GM21528 (cell line): ENCODE measurements at regions not wholly inside any gene's neighbourhood (a gene's known extent, or its start where the extent isn't known, plus 50 kb on each side); places are given as distances from the start of the nearest gene placed in this dataset.

ENCODE experiments used
- ATAC-seq: cut with Tn5 transposase; IDR thresholded peaks from one replicate; pipeline ENCODE4 v1.9.1; 2021; ENCODE audit warnings: mild to moderate bottlenecking, moderate library complexity; ENCODE audit not compliant: unreplicated experiment, low FRiP score

GRCh38 chr22:49183208-49183825, 644.4 kb downstream of the BRD1 start:
- ATAC-seq: no peak

GRCh38 chr22:49182416-49182815, 645.3 kb downstream of the BRD1 start:
- no peak for ATAC-seq

GRCh38 chr22:49181942-49182341, 645.7 kb downstream of the BRD1 start:
- no peak for ATAC-seq

GRCh38 chr22:49181431-49181830, 646.2 kb downstream of the BRD1 start:
- no peak for ATAC-seq

GRCh38 chr22:49180683-49181024, 647.0 kb downstream of the BRD1 start:
- no peak for ATAC-seq

- no peak for ATAC-seq
Observed at GRCh38 chr22:49179886-49180682, 647.6 kb downstream of the BRD1 start.

- ATAC-seq: no peak
Observed at GRCh38 chr22:49179175-49179574, 648.5 kb downstream of the BRD1 start.

- ATAC-seq: no peak
Observed at GRCh38 chr22:49178246-49179005, 649.2 kb downstream of the BRD1 start.

GRCh38 chr22:49177666-49178065, 650.0 kb downstream of the BRD1 start:
- no peak for ATAC-seq

- no peak for ATAC-seq
Observed at GRCh38 chr22:49176956-49177355, 650.7 kb downstream of the BRD1 start.

GRCh38 chr22:49170053-49170452, 657.6 kb downstream of the BRD1 start:
- ATAC-seq: no peak

GRCh38 chr22:49169074-49169744, 658.5 kb downstream of the BRD1 start:
- ATAC-seq: no peak

GRCh38 chr22:49168219-49168813, 659.4 kb downstream of the BRD1 start:
- no peak for ATAC-seq

GRCh38 chr22:49166746-49167145, 660.9 kb downstream of the BRD1 start:
- no peak for ATAC-seq

- ATAC-seq: no peak
Observed at GRCh38 chr22:49166211-49166610, 661.5 kb downstream of the BRD1 start.

- no peak for ATAC-seq
Observed at GRCh38 chr22:49164773-49165320, 662.8 kb downstream of the BRD1 start.

- ATAC-seq: no peak
Observed at GRCh38 chr22:49163960-49164690, 663.5 kb downstream of the BRD1 start.

GRCh38 chr22:49163258-49163959, 664.3 kb downstream of the BRD1 start:
- ATAC-seq: no peak

- ATAC-seq: no peak
Observed at GRCh38 chr22:49162841-49163240, 664.8 kb downstream of the BRD1 start.
